Fibroblast of skin of scalp (primary cell): ENCODE measurements at regions not wholly inside any gene's neighbourhood (a gene's known extent, or its start where the extent isn't known, plus 50 kb on each side); places are given as distances from the start of the nearest gene placed in this dataset.
A peak's percentile ranks its signal among the peaks of the same experiment; 100 is the strongest.

Source experiments
- DNase-seq: peaks from one replicate; pipeline ENCODE4 v3.0.0-alpha.2; 2013

DNA sequence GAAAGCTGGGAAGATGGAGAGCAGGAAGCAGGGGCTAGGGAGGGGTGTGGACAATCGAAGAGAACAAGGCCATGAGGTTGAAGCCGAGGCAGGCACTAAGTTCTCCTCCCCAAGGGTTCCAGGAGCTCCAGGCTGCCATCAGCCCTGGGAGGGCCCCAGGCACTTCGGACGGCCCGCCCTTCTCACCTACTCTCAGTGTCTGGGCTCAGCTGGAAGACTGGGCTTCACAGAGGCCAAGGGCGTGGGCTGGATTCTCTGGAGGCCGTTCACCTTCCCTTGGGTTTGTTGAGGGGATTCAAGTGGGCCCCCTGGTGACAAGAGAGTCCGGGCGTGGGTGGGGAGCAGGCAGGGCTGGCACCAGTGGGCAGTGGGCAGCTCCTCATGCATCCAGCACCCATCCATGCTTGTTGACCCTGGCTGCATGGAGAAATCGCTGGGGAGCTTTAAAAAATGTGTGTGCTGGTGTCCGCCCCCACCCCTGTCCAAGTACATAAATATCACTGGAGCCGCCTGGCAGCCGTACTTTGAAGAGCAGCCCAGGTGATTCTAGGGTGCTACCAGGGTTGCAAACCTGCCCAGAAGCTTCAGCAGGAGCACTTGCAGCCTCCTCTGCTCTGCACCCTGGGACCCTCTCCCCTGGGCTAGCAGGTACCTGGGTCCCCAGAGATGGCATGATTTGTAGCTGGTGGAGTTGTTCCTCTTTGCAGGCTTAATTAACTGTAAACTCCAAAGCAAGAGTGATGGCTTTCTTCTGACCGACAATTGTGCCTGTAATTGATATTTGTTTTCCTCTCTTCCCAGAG is 74.3 kb downstream of the RTL6 start:
- no peak for DNase-seq

DNA sequence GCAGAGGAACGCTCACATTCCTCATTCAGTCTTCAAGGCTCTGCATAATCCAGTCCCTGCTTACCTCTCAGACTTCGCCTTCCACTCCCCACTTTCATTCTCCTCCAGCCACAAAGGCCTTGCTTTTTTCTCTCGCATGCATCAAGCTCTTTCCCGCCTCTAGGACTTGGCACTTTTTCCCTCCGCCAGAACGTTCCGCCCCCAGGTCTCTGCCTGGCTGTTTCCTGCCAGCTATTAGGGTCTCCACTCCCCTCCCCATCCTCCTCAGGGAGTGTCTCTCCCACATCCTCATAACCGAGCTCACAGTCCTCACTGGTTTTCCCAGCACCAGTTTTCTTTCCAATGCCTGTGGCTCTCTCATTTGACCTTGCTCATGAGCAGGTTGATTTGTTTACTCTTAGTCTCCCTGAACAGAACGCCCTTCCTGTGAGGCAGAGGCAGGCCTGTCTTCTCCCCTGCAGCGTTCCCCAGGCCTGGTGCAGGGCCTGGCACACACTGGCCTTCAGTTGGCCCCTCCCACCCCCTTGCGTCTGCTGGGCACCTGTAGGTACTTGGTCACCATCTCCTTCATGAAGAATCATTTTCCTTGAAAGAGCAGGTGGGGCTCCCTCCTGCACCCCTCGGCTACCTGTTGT is 75.2 kb downstream of the RTL6 start:
- no peak for DNase-seq

DNA sequence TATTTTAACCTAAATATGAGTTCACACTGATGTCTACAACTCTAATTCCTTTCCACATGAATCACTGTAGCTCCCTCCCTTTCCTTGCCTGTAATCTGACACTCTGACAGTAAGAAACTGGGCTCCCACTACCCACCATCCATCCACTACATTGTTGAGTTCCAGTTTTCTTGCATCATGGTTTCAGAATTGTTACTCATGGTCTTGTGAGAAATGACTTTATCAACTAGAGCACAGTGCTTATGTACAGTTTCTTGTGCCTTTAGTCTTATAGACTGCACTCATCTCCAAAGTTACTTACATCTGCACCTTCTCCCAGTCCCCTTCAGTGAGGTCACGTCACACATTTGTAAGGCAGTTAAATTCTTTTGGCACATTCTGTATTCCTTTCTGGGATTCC is 78.6 kb downstream of the RTL6 start:
- peak; percentile 22 for DNase-seq

DNA sequence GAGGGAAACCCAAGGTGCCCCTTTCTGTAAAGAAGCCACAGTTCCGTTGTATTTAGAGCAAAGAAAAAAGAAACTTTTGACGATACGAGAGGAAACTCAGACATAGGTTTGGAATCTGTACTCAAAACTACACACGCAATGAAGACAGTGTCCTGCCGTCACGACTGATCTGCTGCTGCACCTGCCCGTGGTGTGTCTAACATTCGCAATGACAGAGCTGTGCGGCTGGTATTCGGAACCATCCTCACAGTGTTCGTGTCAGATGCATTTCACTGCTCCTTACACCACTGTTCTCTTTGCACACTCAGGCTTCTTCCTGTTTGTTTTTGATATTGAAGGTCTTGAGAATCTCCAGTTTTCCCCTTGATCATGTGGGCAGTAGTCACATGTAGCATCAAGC is 84.8 kb downstream of the RTL6 start:
- DNase-seq = no peak

DNA sequence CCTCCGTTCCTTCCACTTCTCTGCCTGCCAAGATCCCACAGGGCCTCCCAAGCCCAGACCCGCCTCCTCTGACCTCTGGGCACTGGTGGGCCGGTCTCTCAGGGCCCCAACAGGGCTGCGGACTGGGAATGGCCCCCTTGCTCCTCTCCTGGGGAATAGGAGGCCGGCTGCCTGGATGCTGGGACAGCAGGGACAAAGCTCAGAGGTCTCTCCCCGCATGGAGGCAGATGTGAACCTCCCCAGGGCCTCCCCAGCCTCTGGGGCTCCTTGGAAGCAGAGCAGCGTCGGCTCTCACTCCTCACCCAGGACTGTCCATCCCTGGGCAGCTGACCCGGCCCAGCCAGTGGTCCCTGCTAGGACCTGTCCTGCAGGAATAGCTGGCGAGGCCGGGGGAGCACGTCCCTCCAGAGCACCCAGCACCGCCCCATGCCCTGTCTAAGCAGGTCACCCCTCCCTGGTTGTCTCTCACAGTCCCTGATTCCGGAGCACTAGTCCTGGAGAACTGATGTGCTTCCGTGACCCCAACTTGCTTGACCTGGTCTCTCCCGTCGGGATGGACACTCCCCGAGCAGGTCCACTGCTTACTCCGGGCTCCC is 85.8 kb downstream of the RTL6 start:
- no peak for DNase-seq

DNA sequence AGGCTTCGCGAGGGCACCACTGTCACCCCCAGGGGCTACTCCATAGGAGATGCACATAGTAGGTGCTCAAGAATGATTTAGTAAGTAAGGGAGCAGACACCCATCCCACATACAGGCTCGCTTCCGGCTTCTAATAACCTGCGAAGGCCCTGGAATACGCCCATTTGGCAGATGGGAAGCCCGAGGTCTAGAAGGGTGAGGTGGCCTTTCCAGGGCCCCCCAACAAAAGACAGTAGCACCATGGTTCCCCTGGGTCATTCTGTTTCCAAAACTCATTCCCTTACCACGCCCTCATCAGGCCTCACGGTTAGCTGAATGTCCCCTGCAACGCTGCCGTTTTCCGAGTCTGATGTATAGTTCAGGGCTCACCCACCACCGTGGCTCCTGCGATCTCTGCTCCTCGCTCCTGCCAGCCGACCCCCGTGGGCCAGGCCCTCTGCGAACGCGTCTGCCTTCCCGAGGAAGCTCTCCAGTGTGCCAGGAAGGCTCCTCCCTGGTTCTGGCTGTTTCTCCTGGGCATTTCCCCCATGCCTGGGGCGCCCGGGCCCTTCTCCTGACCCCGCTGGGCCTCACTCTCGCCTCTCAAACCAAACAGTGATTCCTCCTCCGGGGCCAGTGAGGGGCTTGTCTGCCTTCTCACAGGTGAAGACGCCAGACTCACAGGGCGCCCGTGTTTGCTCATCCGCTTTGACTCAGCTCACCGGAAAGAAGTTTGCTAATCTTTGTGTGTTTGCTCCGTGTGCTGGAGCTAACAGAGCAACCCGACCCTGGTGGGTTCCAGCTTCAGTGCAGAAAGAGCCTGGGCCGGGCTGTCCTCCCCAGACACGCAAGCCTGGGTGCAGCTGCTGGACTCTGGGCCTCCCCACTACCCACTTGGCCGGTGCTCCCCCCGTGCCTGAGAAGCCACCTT is 86.6 kb downstream of the RTL6 start:
- no peak for DNase-seq

DNA sequence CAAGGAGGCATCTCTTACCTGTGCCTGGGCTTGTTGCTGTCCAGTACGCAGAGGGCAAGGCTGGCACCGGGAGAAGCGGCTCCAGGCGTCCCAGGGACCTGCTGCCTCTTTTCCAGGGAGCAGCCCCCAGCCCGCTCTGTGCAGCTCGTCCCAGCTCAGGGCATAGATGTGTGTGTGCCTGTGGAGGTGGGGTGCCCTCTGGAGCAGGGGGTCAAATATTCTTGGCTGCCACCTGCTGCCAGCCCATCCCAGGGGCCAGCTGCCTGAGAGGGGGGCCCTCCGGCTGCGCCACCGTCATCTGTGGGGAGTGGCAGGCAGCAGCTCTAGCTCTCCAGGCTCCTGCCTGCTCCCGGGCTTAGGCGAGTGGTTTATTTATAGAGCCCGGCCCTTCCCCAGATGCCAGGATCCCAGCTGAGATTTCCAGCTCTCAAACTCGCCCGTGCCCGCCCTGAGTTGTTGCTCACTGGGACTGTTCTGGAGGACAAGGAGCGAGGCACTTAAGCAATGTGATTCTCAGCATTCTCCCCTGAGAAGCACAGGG is 87.5 kb downstream of the RTL6 start:
- DNase-seq = no peak

DNA sequence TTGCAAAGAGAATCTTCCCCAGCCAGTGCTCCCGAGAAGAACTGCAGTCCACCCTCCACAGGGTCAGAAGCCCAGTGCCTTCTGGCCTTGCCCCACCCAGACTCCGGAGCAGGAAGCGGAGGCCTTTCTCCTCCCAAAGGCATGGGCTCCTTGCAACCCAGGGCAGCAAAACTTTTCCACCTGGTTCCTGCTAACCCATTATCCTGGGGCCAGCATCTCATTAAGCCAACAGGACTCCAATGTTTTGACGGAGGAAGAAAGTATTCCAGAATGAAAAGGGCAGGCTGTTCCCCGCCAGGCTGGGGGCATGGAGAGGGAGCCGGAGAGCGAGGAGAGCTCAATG is 88.1 kb downstream of the RTL6 start:
- no peak for DNase-seq

DNA sequence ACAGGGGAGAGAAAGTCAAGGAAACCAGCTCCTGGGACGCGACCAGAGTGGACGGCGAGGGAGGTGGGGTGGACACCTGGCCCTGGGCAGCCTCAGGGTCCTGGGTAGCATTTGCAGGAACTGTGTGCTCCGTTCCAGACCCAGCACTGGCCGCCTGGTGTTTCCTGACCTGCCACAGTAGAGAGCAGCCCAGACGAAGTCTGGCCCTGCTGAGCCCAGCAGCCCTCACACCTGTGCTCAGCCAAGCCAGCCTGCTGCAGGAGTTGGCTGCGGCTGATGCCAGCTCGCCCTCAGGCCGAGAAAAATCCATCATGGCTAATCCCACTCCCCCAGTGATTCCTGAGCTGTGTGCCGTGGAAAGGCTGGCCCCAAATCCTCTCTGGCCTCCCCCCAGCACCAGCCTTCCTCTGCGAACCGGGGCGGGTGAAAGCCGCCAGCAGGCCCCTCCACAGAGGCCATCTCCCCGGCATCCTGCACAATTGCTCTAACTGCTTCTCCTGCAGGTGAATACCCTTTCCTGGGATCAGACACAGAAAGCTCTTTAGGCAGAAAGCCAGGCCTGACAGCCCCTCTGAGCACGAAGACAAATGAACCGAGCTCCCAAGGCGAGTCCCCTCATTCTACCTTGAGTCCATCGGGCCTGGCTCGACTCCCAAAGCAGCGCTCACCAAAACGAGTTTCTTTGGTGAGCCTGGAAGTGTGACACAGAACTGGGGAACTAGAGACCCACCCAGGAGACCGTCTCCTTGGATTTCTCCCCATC is 88.6 kb downstream of the RTL6 start:
- no peak for DNase-seq

DNA sequence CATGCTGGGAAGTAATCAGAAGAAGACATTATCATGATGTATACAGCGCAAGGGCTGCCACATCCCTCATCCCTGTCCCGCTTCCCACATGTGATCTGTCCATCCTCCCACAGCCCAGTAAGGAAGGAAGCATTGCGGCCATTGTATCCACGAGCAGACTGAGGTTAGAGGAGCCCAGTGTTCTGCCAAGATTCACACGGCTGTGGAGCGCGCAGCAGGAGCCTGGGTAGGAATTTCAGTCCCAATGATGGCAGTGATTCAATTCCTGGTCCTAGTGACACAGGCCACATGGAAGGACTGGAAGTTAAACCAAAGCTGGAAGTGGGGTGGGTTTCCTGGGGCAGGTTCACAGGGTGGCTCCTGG is 89.2 kb downstream of the RTL6 start:
- DNase-seq = no peak

DNA sequence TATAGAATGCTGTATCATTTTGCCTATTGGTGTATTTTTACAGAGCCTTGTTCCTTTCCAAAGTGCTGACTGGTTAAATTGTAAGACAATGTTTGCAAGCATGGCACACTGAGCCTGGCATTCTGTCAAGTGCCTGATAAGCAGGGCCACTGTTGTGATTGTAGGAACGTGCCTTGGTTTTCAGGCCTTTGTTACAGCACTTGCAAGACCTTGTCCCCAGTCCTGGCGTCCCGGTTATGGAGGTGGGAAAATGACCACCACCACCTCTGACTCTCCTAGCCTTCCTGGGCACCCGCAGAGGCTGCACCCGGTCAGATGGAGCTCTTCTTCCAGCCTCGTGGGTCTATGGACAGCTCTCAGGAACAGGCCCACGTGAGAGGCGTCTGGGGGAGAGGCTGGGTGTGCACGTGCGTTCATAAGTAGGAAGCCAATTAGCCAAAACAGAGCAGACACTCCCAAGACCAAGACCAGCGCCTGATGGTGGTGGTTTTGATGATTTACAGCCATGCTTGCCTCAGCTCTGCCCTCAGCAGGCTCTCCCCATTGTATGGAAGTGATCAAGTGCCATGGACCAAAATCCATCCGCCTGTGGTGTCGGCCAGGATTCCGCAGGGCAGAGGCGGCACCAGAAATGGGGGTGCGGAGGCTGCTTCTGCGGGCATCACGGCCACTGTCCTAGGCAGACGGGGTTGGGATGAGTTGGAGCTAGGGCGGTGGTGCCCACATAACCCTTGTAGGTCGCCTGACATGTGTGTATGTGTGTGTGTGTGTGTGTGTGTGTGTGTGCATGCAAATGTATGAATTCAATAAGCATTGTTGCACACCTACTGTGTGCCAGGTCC is 89.8 kb downstream of the RTL6 start:
- no peak for DNase-seq

DNA sequence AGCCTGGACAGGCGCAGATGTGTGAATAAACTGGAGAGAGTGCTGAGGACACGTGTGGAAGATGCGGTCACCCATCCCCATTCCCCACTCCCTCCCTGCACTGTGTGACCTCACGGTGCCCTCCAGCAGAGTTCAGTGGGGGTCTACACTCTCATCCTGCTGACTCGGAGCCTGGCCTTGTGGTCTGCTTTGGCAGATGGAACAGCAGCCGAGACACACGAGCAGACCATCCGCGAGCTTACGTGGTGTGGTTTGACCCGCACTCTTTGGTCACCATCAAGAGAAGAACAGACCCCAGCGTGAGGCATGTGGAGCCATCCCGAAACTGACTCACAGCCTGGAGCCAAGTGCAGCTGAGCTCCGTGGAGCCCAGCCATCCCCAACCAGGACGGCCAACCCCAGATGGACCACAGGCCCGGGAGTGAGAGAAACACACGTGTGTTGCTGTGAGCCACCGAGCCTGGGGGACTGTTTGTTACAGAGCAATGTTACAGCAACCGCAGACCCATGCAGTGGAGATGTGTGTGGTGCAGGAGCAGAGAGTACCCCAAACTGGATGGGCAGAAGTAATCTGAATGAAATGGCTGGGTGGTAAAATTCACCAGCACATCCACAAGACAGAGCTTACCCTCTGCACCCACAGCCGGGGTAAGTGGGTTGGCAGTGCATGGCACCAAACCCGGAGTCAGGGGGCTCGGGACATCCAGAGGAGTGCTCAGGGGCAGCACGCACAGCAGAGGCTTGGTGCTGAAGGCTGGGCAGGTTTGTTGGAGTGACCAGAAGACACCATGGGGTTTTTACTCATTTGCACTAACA is 90.7 kb downstream of the RTL6 start:
- DNase-seq = no peak

DNA sequence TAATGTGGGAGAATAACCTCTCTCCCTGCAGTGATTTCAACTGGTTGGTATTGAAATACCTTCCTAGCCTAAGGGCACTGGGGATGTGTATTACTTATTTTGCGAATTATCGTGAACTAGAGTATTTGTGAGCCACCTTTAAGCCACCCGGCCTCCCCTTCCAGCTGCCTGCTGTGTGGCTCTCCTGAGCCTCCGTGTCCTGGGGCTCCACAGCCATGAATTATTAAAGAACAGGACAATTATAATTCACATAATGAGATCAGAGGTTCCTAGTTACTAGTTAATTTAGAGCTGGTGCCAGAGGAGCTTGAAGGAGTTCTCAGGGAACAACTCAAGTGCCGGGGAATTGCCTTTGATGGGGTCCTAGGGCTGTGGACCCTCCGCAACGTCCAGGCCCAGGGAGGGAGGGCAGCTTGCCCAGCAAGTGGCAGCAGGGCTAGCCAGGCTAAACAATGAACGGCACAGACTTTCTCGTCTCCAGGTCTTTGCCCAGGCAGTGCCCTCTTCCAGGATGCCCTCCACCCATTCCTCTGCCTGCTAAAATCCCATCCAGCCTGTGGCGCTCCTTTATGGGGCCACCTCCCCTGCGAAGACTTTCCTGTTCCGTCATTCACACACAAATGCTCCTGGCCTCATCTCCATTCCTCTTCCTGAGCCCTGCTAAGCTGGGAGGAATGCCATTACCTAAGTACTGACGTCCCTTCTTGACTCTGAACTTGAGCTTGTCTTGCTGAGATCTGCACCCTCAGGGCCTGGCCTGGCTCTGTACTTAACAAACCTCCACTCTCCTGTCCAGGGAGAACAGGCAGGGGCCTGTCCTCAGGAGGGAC is 91.5 kb downstream of the RTL6 start:
- DNase-seq = no peak

DNA sequence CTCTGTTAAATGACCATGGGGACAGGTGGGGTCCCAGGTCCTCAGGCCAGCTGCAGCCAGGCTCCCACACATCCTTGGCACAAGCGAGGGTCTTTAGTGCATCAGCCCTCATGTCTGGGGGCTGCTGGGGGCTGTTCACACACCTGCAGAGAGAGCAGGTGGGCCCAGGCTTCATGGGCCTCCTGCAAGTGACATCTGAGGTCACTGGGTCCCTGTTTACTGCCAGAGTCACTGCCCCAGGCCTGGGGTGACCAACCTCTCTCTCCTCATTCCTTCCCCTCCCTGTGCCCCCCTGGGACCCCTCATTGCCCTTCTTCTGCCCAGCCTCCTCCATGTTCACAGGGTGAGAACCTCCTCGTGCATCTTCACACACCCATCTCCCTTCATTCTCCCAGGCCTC is 92.4 kb downstream of the RTL6 start:
- DNase-seq = no peak

DNA sequence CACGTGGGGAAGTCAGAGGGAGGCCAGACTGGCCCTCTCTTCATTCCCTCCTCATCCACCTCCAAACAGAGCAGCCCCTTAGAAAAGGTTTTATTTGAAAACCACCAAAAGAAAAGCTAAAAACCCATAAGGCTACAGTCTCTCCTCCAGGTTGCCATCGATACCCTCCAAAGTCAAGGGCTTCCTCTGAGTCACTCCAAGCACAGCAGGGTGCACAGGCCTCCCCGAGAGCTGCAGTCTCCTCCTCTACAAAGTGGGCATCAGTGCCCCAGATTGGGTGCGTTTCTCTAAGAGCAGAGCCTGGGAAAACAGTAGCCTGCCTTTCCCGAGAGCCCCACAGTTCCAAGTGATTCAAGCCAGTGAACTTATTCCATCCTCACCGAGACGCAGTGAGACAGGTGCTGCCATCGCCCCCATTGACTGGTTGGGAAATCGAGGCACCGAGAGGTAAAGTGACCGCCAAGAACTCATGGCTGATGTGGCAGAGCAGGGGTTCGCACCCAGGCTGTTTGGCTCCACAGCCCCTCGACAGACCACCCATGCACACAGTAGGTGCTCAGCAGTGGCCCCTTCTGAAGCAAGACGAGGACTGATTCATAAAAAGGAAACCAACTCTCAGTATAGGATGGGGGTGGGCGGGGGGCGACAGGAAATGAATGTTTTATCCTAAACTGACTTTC is 91.7 kb upstream of the SHISAL1 start:
- no peak for DNase-seq

DNA sequence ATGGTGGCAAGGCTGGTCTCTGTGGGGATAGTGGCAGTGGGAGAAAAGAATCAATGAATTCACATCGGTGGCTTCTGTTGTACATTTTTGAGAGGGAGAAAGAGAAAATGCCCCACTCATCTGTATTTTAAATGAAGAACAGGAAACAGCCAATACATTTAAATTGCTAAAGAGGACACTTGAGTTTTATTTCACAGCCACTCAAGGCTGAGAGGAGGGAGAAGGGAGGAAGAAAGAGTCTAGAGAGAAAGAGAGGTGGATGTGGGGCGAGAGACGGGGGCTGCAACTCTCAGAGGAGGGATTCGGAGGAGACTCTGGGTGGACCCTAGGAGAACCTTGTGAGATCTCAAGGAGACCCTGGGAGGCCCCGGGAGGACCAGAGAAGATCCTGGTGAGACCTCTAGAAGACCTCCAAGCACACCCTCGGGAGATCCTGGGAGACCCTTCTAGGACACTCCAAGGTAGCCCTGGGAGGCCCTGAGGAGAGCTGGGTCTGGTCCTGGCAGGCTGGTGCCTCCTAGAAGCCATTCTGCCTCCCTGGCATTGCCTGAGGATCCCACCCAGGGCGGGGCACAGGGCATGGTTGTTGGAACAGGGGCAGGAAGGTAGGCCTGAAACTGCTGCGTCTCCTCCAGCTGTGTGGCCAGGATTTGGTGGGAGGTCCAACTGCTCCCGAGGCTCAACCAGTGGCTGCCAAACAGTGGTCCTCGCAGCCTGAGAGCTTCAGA is 91.0 kb upstream of the SHISAL1 start:
- DNase-seq = no peak

DNA sequence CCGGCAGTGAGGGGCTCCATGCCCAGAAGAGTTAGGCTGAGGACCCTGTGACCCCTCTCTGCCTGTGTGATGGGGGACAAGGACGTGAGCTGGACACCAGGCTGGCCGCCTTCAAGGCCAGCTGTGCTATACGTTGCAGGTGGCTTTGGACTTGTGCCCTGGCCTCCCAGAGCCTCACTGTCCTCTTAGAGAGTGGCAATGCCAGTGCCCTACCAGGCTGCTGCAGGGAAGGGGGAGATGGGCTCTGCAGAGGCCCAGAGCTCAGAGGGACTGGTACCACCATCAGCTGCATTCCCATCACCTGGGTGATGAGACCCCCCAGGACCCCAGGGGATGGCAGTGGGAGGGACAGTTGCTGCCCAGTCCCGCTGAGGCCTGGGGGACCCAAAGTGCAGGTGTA is 90.4 kb upstream of the SHISAL1 start:
- no peak for DNase-seq
